MM.1S (cell line): ENCODE measurements at regions not wholly inside any gene's neighbourhood (a gene's known extent, or its start where the extent isn't known, plus 50 kb on each side); places are given as distances from the start of the nearest gene placed in this dataset.

Experiments used
- EZH2 ChIP-seq: fragments of 300-600 bp; sonication (generic); optimal IDR thresholded peaks from 2 replicates; pipeline ENCODE3; 2017; ENCODE audit warnings: low read depth, mild to moderate bottlenecking, antibody characterized with exemption, low read length, mixed read lengths
- EZH2phosphoT487 ChIP-seq: fragments of 300-600 bp; sonication (generic); IDR thresholded peaks from 2 replicates; pipeline ENCODE4 v1.6.1; 2018; ENCODE audit warnings: antibody characterized with exemption, low read length
- TF ChIP-seq, protein P1 (sequence below): fragments of 300-600 bp; sonication (generic); IDR thresholded peaks from 2 replicates; pipeline ENCODE4 v1.5.1; 2016; ENCODE audit warnings: antibody characterized with exemption, low read length, mixed read lengths

DNA sequence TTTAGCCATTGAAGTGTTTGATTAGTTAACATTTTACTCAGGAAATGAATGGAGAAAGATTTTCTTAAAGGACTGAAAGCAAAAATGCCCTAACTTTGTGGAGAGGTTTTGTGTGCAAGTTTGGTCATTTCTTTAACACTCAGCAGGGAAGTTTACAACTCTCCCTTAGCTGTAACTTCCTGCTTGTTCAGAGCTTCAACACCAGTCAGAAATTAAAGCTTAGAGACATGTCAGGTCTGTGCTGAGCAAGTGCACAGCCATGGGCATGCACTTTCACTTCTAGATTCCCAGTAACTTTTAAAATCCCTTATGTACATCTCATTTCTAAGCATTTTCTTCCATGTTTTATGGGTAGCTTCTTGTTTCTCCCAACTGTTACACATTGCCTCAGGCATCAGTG lies 326.0 kb downstream of the ACTRT1 start:
- TF ChIP-seq, protein P1, sequence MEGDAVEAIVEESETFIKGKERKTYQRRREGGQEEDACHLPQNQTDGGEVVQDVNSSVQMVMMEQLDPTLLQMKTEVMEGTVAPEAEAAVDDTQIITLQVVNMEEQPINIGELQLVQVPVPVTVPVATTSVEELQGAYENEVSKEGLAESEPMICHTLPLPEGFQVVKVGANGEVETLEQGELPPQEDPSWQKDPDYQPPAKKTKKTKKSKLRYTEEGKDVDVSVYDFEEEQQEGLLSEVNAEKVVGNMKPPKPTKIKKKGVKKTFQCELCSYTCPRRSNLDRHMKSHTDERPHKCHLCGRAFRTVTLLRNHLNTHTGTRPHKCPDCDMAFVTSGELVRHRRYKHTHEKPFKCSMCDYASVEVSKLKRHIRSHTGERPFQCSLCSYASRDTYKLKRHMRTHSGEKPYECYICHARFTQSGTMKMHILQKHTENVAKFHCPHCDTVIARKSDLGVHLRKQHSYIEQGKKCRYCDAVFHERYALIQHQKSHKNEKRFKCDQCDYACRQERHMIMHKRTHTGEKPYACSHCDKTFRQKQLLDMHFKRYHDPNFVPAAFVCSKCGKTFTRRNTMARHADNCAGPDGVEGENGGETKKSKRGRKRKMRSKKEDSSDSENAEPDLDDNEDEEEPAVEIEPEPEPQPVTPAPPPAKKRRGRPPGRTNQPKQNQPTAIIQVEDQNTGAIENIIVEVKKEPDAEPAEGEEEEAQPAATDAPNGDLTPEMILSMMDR, result no peak
- no peak for TF ChIP-seq EZH2phosphoT487
- TF ChIP-seq EZH2, result no peak
